GM12872 (cell line): ENCODE measurements at regions not wholly inside any gene's neighbourhood (a gene's known extent, or its start where the extent isn't known, plus 50 kb on each side); places are given as distances from the start of the nearest gene placed in this dataset.

Experiments
- TF ChIP-seq, protein P1 (sequence below): IDR thresholded peaks from 3 replicates; pipeline ENCODE4 v1.5.1; 2011; ENCODE audit warnings: low read depth, mild to moderate bottlenecking, low read length, moderate library complexity; ENCODE audit not compliant: insufficient read depth

DNA sequence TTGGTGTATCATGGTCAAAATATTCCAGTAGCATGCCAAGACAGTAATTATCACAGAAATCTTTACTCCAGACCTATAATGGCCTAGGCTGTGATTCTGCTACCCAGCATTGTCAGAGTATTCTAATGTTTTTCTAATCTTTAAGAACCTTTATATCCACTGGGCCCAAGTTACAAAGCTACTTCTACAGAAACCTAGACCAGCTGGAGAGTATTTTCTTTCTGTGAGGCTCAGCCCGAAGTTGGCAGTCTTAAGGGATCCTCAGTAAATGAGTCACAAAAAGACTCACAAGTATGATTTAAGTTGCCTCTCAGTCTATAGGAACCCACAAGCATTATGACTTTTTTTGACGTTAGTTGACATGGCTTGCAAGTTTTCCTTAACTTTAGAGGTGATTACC lies 638.5 kb upstream of the FAM241A start:
- TF ChIP-seq, protein P1, sequence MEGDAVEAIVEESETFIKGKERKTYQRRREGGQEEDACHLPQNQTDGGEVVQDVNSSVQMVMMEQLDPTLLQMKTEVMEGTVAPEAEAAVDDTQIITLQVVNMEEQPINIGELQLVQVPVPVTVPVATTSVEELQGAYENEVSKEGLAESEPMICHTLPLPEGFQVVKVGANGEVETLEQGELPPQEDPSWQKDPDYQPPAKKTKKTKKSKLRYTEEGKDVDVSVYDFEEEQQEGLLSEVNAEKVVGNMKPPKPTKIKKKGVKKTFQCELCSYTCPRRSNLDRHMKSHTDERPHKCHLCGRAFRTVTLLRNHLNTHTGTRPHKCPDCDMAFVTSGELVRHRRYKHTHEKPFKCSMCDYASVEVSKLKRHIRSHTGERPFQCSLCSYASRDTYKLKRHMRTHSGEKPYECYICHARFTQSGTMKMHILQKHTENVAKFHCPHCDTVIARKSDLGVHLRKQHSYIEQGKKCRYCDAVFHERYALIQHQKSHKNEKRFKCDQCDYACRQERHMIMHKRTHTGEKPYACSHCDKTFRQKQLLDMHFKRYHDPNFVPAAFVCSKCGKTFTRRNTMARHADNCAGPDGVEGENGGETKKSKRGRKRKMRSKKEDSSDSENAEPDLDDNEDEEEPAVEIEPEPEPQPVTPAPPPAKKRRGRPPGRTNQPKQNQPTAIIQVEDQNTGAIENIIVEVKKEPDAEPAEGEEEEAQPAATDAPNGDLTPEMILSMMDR, result no peak

DNA sequence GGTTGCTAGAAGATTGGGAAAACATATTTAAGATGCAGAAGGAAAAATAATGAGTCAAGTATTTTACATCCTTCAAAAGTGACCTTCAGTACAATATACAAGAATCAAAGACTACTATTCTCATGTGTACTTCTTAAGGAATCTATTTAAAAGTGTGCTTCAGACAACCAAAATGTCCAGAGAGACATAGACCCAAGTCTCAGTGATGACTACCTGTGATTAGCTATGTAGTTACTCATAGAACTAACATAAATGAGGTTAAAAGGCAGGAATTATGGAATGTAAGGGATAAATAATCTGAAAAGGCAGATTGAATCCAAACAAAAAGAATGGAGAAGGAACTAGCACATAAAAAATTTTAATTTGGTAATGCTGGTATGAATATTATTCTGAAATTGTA lies 634.7 kb upstream of the FAM241A start:
- TF ChIP-seq, protein P1, result no peak

DNA sequence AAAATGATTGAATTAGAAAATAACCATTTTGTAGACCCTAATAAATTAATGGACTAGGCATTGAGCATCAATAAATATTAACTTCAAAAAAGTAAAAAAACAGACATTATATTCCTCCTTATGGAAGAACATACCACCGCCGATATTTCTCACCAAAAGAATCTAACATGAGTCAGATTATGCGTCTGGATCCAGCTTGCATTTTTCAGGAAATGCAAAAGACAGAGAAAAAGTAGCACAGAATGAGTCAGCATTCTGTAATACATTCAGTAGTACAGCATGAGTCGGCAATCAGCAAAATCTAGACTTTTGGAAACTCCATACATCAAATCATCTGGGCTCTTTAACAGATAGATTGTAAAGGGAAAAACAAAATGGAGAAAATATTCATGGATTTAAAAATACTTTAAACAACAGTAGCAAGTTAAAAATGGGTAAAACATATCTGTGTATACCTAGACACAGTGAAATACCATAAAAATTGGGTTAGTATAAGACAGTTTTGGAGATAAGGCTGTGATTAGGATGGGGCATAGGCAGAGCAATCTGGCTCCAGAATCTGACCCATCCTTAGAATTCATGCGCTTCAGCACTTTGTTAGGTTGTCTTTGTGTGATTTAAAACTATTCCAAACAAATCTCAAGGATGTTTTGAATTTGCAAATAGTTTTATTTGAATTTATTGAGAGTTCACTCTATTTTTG lies 633.0 kb upstream of the FAM241A start:
- TF ChIP-seq, protein P1, result no peak

DNA sequence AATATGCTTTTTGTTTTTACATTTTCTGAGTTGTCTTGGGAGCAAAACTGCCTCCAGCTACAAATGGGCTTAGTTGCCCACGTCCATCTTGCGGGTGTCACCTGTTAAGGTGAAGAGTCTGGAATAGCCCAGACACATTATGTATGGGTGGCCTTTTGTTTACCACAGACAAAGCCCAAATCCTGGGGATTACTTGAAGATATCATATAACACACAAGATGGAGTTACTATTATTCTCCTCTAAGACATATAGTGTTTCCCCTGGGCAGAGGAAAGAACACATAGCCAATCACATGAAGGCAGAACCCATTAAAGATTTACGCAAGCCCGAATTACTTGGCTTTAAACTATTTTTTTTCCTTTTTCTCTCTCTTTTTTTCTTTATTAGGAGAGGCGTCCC lies 625.6 kb upstream of the FAM241A start:
- TF ChIP-seq, protein P1, result no peak

DNA sequence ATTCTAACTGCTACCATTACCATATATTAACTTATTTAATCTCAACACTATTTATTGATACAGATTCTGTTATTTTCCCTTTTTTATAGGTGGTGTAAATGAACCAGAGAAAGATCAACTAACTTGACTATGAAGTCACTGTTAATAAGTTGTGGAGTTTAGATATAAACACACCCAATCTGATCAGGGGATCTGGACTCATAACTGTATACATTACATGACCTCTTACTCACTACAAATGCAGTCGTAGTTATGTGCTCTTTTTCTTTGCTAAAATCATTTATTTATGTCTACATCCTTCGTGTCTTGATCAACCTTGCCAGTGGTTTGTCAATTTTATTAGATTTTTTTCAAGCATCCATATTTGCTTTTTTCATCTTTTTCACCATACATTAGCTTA lies 614.8 kb upstream of the FAM241A start:
- TF ChIP-seq, protein P1, result no peak

DNA sequence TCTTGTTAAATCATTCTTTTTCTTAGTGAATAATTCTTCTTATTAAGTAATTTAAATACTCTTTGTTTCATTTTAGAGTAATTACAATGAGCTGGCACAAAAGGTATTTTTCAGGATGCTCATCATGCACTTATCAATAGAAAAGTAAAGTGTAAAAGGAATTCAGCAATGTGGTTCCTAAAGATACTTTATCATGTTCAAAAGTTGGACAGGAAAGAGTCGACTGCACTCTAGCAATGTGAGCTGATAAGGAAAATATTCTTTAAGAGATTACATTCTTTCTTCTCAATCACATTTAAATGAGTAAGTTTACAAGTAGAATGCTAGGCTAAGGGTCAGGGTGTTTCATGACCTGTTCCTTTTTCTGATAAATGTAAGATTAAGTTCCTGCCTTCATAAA lies 609.5 kb upstream of the FAM241A start:
- TF ChIP-seq, protein P1, result no peak

DNA sequence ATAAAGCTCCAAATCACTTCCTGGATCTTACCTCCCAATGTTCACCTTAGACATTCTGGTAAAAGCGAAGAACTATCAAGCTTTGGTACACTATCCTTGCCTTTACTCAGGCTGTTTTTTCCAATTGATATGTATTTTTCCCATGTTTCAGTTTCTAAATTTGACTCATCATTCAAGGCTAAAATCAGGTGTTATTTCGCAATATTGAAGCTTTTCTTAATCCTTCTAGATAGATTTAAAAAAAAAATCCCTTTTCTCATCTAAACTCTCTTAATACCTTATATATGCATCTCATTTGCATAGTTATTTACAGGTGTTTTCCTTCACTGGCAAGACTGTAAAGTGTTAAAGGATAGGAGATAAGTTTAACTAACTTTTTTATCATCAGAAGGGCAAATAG lies 608.1 kb upstream of the FAM241A start:
- TF ChIP-seq, protein P1, result no peak
